Heart left ventricle (tissue), 13 donors: ENCODE measurements at regions not wholly inside any gene's neighbourhood (a gene's known extent, or its start where the extent isn't known, plus 50 kb on each side); places are given as distances from the start of the nearest gene placed in this dataset.

Experiments
- CTCF ChIP-seq, 12 donors: fragments of 200-600 bp; sonication (generic) in 4 of 12; IDR thresholded peaks; one replicate each; pipeline versions ENCODE4 v1.5.0 to v1.8.0; 2018 to 2022; ENCODE audit warnings: antibody characterized with exemption in 12 of 12, mild to moderate bottlenecking in 5 of 12
- POLR2A ChIP-seq, 2 donors: fragments of 450-650 bp; IDR thresholded peaks; one replicate each; pipeline ENCODE4 v1.6.1; 2017; ENCODE audit warnings: antibody characterized with exemption in 2 of 2, mild to moderate bottlenecking in 2 of 2, moderate library complexity in 2 of 2
- donor health status: ischemic (EF 13 %, LVEDD 7.1; RV severe dilation, severe dysfunction).
- donor health status: DM: no; HTN: yes; CAD: no.
- donor health status: DM: no; HTN: no; CAD: no.
- donor health status: ischemic (EF 25% LVEDD 6.9; RV normal size, moderate dysfunction).
- donor health status: ischemic (EF 25% LVEDD 5.7; RV mildly dilated, moderate dysfunction).
- donor health status: ischemic (EF 35%, LVEDD 5.7; RV mildly dilated, moderate dysfunction).
- donor health status: nonischemic (EF 11% LVEDD 7.7; RV severe dilation, severe dysfunction).
- donor health status: DM: yes; HTN: yes; CAD: no.
- donor health status: PGD.
- donor health status: ischemic (EF 29% LVEDD 5.4; RV normal size, mild dysfunction).
- donor health status: nonischemic (EF 23%, LVEDD 6.1; RV moderate dilation, normal function).

GRCh38 chr13:74043237-74043636 lies 91.0 kb downstream of the KLF12 start:
- TF ChIP-seq CTCF (IDR thresholded peaks at IDR 0.05) (no peak), POLR2A (IDR thresholded peaks at IDR 0.05) (no peak)
